Left ventricle myocardium superior (tissue), 1 donor: ENCODE measurements at regions not wholly inside any gene's neighbourhood (a gene's known extent, or its start where the extent isn't known, plus 50 kb on each side); places are given as distances from the start of the nearest gene placed in this dataset.

Source experiments
- ATAC-seq: fragments of 200-7000 bp; cut with Tn5 transposase; one replicate; pipeline ENCODE4 v1.9.1; 2020; ENCODE audit warnings: mild to moderate bottlenecking, moderate library complexity
- DNase-seq: peaks from one replicate; pipeline ENCODE4 v3.0.0-alpha.2; 2020
- intact Hi-C: fragments of 100-400 bp; cut with micrococcal nuclease; formaldehyde crosslinking; loops from one replicate; pipeline ENCODE4 v1.11.0; 2022
- donor health status: DM: no; HTN: yes; CAD: no; lungs with severe emphysema.

- DNase-seq (no peak), ATAC-seq (no peak)
- intact Hi-C loops, result no loop called here
Observed at GRCh38 chr5:166959766-166960165, 1331.7 kb upstream of the WWC1 start.

- DNase-seq (no peak), ATAC-seq (no peak)
- intact Hi-C loops, result no loop called here
Observed at GRCh38 chr5:166961028-166961427, 1330.4 kb upstream of the WWC1 start.

GRCh38 chr5:166961913-166962312 lies 1329.5 kb upstream of the WWC1 start:
- intact Hi-C loops, result no loop called here
- ATAC-seq (peak; percentile 41), DNase-seq (no peak)

- intact Hi-C loops, result no loop called here
- ATAC-seq (peak; percentile 95), DNase-seq (peak; percentile 37)
Observed at GRCh38 chr5:166962461-166962860, 1329.0 kb upstream of the WWC1 start.

DNA sequence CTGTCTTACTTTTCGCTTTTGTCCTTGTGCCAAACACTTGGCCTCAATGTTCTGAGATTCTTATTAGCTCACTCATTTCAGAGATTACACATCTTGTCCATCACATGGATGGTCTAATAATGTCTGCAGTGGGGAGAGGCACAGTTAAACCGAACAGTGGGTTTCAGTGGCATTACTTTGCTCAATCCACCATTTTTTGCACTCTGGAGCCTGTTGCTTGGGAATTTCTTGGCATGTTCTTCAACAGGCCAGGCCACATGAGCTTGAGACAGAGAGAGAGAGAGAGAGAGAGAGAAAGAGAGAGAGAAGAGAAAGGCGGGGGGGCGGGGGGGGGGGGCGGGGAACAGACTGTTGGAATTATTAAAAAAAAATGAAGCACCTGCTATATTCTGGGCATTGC lies 1327.8 kb upstream of the WWC1 start:
- ATAC-seq (no peak), DNase-seq (no peak)
- intact Hi-C loops, result no loop called here

DNA sequence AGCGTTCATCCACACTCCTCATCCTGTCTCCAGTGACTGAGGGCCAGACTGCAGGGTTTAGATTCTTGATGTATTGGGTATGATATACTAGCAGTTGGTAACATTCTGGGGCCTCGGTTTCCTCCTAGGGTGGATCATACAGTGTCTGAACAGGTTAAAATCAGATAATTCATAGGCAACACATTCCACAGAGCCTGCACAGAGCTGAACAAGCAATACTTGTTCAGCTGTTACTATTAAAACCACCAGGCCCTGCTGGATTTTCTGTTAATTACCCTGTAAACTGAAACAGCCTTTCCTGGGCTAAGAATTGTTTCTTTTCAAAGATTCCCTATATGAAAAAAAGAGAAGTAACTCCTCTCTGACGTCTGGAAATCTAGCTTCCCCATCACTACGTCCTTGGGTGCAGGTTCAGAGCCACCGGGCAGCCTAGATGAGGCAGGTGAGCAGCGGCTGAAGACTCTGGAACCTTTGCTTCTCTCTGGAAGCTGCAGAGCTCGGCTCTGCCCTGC lies 1313.5 kb upstream of the WWC1 start:
- intact Hi-C loops, result no loop called here
- no peak for ATAC-seq
- DNase-seq, result no peak

GRCh38 chr5:166979307-166979895 lies 1312.0 kb upstream of the WWC1 start:
- DNase-seq (no peak), ATAC-seq (no peak)
- intact Hi-C loops, result no loop called here

DNA sequence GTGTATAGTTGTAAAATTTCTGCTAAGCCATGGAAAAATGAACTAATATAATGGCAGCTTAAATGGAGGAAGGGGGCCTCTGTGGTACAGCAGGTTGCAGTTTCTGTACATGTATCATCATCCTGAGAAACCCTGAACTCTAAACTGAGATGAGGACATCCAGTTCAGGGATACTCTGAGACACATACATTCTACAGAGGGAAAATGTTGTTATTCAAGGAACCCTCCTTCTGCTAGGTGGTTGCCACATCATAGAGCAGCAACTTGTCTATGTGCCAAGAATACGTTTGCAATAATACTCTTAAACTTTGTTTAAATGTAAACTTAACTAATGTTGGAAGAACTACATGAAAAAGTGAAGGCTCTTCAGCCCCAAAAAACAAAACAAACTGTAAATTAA lies 1310.8 kb upstream of the WWC1 start:
- no peak for ATAC-seq
- intact Hi-C loops, result no loop called here
- DNase-seq, result no peak

- intact Hi-C loops, result no loop called here
- no peak for DNase-seq
- ATAC-seq, result no peak
Observed at GRCh38 chr5:166982226-166982625, 1309.2 kb upstream of the WWC1 start.

DNA sequence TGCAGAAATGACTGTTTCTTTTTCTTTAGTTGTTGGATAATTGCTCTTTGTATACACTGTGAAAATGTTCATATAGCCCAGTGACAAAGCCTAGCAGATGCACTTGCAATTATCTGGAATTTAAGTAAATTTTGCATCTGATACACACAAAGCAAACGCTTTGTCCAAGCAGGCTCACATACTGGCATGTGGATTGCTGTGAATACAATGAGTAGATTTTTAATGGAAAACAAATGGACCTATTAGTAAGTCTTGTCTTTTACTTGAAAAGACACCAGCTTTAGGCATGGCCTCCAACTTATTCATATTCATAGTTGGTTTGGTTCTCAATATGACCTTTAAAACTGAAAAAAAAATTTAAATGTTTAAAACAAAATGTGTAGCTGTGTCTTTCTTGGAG lies 1299.8 kb upstream of the WWC1 start:
- intact Hi-C loops, result no loop called here
- no peak for ATAC-seq
- no peak for DNase-seq

GRCh38 chr5:166992108-166992507 lies 1299.3 kb upstream of the WWC1 start:
- intact Hi-C loops, result no loop called here
- ATAC-seq (no peak), DNase-seq (no peak)

DNA sequence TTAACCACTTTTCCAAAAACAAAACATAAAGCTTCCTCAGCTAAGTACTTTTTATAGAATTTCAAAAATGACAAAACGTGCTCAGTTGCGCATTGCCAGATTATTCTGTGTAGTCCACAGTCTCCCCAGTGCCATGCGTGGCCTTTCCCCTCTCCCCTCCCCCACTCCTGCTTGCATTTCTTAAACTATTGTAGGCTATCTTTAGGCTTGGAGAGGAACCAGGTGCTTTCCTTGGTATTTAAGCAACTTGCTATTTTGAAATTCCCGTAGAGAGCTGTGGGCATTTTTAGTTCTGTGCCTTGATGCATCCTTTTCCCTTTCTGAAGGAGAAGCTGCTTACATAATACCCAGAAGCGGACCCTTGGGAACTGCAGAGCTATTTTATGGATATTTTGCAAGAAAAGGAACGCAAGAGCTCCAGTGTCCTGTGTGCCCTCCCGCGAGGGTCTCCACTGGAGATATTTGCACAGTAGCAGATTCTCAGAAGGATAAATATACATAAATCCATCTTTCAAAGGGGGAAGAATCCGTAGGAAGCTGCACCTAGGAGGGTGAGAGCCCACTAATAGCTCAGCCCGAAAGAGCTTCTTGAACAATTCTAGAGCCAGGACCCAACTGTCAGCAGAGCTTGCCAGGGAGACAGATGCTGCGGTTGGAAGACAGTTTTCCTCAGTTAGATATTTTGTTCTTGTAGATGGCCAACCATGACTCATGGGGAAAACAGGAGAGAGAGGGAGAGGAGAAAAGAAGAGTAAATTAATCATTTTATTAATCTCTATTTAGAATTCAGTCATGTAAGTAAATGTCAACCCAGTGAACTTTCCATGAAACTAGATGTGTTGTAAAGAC lies 1298.3 kb upstream of the WWC1 start:
- DNase-seq (no peak), ATAC-seq (no peak)
- intact Hi-C loops, result no loop called here

DNA sequence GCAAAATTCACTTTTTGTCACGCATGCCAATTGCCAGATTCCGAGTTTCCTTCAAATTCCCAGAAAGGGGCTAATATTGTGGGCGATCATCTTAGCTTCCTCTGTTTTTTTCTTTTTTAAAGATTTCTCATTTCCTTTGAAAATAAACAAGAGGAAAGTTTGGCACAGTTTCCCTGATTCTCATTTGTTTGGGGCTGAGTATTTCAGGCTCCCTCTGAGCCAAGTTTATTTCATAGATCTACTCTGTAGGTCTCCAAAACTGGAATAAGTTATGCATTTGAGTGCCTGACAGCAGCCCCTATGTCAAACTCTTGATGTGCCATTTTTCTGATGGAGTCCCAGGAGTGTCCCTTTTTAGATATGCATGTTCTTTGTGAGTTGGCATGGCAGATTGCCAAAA lies 1297.2 kb upstream of the WWC1 start:
- DNase-seq (no peak), ATAC-seq (no peak)
- intact Hi-C loops, result no loop called here

- ATAC-seq (no peak), DNase-seq (no peak)
- intact Hi-C loops, result no loop called here
Observed at GRCh38 chr5:167001246-167001645, 1290.2 kb upstream of the WWC1 start.

- DNase-seq (no peak), ATAC-seq (no peak)
- intact Hi-C loops, result no loop called here
Observed at GRCh38 chr5:167008705-167009104, 1282.7 kb upstream of the WWC1 start.

DNA sequence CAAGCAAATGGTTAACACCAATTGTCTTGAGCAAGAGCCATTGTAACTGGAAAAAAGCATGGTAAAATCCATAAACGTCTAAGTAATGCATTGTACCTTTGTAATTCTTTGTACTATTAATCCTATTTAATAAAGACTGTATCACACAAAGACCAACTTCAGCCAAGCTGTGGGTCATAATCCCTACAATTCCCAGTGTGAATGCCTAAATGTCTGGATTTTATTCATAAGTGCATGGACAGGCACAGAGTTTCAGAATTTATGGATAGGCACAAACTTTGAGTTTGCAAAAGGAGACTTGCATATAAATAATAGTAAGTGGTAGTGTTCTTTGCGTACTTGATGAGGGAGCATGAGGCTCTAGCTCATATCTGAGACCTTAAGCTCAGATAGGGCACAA lies 1280.2 kb upstream of the WWC1 start:
- DNase-seq (no peak), ATAC-seq (no peak)

DNA sequence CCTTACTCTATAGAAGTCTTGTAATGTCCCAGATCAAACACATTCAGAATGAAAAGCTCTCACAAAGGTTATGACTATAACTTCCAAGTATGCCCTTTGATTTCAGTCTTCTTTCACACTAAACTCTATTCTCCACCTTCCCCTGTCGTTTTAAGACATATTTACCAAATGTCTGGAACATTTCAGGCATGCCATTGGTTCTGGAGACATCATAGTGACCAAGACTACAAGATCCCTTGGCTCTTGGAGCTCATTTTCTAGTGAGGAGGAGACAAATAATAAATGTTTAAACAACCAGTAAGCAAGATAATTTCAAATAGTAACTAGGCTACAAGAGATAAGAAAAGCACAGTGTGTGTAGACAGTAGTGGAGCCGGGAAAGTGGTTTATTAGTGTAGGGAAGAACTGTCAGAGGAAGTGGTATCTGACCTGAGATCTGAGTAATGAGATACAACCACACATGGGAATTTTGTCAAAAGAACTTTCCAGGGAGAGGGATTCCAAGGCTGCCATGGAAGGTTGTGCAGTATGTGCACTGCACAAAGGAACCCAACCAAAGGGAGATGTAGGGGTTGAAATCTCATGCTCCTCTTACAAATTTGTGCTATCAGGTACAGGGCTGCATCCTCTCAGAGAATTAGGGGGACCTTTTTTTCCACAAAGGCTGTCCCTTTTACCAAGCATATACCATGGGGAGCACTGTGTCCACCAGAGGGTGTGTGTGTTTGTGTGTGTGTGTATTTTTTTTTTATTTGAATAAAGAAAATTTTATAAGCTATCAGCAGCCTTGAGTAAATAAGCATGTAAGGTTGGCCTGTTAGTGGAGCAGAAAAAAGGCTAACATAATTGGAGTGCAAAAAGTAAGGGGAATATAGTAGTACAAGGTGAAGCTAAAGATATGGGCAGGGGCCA lies 1279.1 kb upstream of the WWC1 start:
- no peak for DNase-seq
- intact Hi-C loops, result no loop called here
- no peak for ATAC-seq

More for the DNA sequence above, 1280.2 kb upstream of the WWC1 start:
- intact Hi-C loops, result no loop called here

DNA sequence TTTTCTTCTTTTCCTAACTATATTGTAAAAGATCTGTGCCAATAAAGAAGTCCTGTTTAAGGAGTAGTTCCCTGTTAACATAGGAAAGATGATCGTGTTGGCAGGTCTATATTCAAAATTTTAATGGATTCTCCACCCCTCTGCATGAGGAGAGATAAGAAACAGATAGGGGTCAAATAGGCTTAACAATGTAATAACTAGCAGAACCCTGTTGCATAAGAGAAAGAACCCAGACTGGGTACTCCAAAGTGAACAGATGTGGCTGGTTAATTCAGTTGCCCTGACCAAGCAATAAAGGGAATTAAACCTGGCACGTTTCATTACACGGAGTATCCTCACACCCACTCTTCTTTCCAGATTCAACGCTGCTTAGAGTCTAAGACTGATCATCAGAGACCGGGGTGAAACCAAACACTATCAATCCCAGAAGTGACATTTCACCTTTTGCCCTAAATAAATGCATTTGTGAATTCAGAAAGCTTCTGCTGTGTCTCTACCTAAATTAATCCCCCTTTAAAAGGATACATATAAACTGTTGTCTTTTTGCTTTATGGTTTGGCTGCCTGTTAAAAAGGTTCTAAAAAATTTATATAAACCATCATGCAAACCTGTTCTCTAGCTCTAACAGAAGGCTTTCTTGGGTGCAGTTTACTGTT lies 1276.9 kb upstream of the WWC1 start:
- intact Hi-C loops, result no loop called here
- ATAC-seq (no peak), DNase-seq (no peak)

DNA sequence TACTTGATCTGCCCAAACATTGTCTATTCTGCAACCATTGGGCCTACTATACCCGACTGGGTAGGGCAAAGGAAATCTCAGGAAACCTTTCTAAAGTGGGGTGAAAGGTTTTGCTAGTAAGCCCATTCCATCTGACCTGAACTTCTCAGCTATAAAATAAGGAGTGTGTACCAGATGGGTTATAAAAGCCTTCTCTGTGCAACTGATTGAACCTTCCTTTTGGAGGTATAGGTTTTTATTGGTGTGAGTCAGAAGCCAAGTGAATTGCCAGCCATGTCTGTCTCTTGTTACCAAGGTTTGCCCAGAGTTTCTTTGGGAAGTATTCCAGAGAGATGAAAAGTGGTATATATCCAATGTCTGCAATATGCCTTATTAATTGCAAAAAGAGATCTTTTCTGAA lies 1271.0 kb upstream of the WWC1 start:
- no peak for DNase-seq
- no peak for ATAC-seq
- intact Hi-C loops, result no loop called here
